22Rv1 (cell line): ENCODE measurements at regions not wholly inside any gene's neighbourhood (a gene's known extent, or its start where the extent isn't known, plus 50 kb on each side); places are given as distances from the start of the nearest gene placed in this dataset.

Experiments used
- ZFX ChIP-seq: fragments of 450-650 bp; IDR thresholded peaks from 2 replicates; pipeline ENCODE4 v1.6.1; 2017; ENCODE audit warnings: antibody characterized with exemption, borderline replicate concordance
- TF ChIP-seq, protein P1 (sequence below): fragments of 450-650 bp; IDR thresholded peaks from 2 replicates; pipeline ENCODE4 v1.5.1; 2017; ENCODE audit warnings: mild to moderate bottlenecking

DNA sequence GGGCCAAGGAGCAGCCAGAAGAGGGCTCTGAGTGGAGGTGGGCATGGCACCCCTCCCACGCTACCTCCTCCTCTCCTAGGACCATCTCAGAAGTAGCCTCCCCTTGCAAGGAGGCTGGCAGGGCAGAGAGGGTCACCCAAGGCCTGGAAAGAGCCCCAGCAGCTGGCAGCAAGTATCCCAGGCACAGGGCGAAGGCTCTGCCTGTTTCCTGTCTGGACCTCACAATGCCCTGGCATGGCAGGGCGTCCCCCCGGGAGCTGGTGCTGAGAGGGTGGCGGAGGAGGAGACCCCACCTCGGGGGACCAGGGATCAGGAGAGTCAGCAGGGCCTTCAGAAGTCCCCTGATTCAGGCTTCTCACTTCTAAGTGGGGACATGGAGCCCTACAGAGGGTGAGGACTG lies 66.2 kb upstream of the TAF1B start:
- TF ChIP-seq, protein P1, sequence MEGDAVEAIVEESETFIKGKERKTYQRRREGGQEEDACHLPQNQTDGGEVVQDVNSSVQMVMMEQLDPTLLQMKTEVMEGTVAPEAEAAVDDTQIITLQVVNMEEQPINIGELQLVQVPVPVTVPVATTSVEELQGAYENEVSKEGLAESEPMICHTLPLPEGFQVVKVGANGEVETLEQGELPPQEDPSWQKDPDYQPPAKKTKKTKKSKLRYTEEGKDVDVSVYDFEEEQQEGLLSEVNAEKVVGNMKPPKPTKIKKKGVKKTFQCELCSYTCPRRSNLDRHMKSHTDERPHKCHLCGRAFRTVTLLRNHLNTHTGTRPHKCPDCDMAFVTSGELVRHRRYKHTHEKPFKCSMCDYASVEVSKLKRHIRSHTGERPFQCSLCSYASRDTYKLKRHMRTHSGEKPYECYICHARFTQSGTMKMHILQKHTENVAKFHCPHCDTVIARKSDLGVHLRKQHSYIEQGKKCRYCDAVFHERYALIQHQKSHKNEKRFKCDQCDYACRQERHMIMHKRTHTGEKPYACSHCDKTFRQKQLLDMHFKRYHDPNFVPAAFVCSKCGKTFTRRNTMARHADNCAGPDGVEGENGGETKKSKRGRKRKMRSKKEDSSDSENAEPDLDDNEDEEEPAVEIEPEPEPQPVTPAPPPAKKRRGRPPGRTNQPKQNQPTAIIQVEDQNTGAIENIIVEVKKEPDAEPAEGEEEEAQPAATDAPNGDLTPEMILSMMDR = no peak
- TF ChIP-seq ZFX = no peak
